HEK293 (cell line): ENCODE measurements at regions not wholly inside any gene's neighbourhood (a gene's known extent, or its start where the extent isn't known, plus 50 kb on each side); places are given as distances from the start of the nearest gene placed in this dataset.

Experiments used
- CTCF ChIA-PET: fragments of 350-600 bp; formaldehyde crosslinking; extraction: SDS; loops from one replicate; lab custom pipeline; 2021; ENCODE audit warnings: antibody characterized with exemption; lab: Yijun Ruan, JAX
- POLR2A ChIA-PET: fragments of 300-600 bp; formaldehyde crosslinking; extraction: SDS; loops from one replicate; lab custom pipeline; 2020; ENCODE audit warnings: antibody characterized with exemption, inconsistent platforms; lab: Yijun Ruan, JAX
- H3K27ac ChIP-seq: fragments of 200-500 bp; sonication (Bioruptor generic); 2 replicates; pipeline ENCODE4 v1.5.1; 2014; ENCODE audit warnings: low read depth, low read length, control low read depth, inconsistent platforms; ENCODE audit errors: extremely low read depth
- H3K36me3 ChIP-seq, 2 experiments: fragments of 200-500 bp in 1 of 2; sonication (Bioruptor generic) in 1 of 2; 1 replicate in 1 of 2; 2 replicates in 1 of 2; pipeline ENCODE4 v1.5.1; 2014 to 2017; ENCODE audit warnings: inconsistent platforms in 2 of 2, low read length in 2 of 2; ENCODE audit not compliant: control insufficient read depth in 2 of 2, insufficient read depth in 1 of 2
- H3K4me1 ChIP-seq: fragments of 200-500 bp; sonication (Bioruptor generic); 2 replicates; pipeline ENCODE4 v1.5.1; 2014; ENCODE audit warnings: mild to moderate bottlenecking, low read length, inconsistent platforms; ENCODE audit not compliant: control insufficient read depth, insufficient read depth
- H3K4me3 ChIP-seq: 2 replicates; pipeline ENCODE4 v1.5.1; 2011; ENCODE audit warnings: low read depth, mild to moderate bottlenecking, control low read depth, low read length, moderate library complexity
- H3K9me3 ChIP-seq: fragments of 200-500 bp; sonication (Bioruptor generic); 2 replicates; pipeline ENCODE4 v1.5.1; 2014; ENCODE audit warnings: low read depth, low read length, inconsistent platforms; ENCODE audit not compliant: control insufficient read depth, insufficient read depth
- FEZF1 ChIP-seq: fragments of 450-650 bp; formaldehyde crosslinking; IDR thresholded peaks from 2 replicates; pipeline ENCODE4 v1.5.1; 2016; ENCODE audit warnings: missing biosample characterization, missing genetic modification characterization
- GLIS2 ChIP-seq: fragments of 450-650 bp; formaldehyde crosslinking; IDR thresholded peaks from 2 replicates; pipeline ENCODE4 v1.5.1; 2016; ENCODE audit warnings: missing biosample characterization, missing genetic modification characterization
- OSR2 ChIP-seq: fragments of 450-650 bp; formaldehyde crosslinking; IDR thresholded peaks from 2 replicates; pipeline ENCODE4 v1.5.1; 2016; ENCODE audit warnings: missing biosample characterization, missing genetic modification characterization
- SALL2 ChIP-seq: fragments of 450-650 bp; formaldehyde crosslinking; IDR thresholded peaks from 2 replicates; pipeline ENCODE4 v1.5.0; 2017; ENCODE audit warnings: missing biosample characterization, mild to moderate bottlenecking, missing genetic modification characterization, borderline replicate concordance
- SCRT1 ChIP-seq: fragments of 450-650 bp; formaldehyde crosslinking; IDR thresholded peaks from 2 replicates; pipeline ENCODE4 v1.5.1; 2016; ENCODE audit warnings: missing biosample characterization, missing genetic modification characterization, borderline replicate concordance
- WT1 ChIP-seq: fragments of 450-650 bp; formaldehyde crosslinking; IDR thresholded peaks from 2 replicates; pipeline ENCODE4 v1.5.1; 2016; ENCODE audit warnings: missing biosample characterization, missing genetic modification characterization
- ZBTB8A ChIP-seq: fragments of 450-650 bp; formaldehyde crosslinking; IDR thresholded peaks from 2 replicates; pipeline ENCODE4 v1.5.1; 2016; ENCODE audit warnings: missing biosample characterization, missing genetic modification characterization
- ZEB2 ChIP-seq: fragments of 450-650 bp; formaldehyde crosslinking; IDR thresholded peaks from 2 replicates; pipeline ENCODE4 v1.5.1; 2016; ENCODE audit warnings: missing biosample characterization, missing genetic modification characterization
- ZFHX2 ChIP-seq: fragments of 450-650 bp; formaldehyde crosslinking; conservative IDR thresholded peaks from 2 replicates; pipeline ENCODE4 v1.5.1; 2016; ENCODE audit warnings: missing biosample characterization, missing genetic modification characterization
- ZNF133 ChIP-seq: fragments of 450-650 bp; formaldehyde crosslinking; IDR thresholded peaks from 2 replicates; pipeline ENCODE4 v1.5.1; 2016; ENCODE audit warnings: missing biosample characterization, missing genetic modification characterization
- ZNF138 ChIP-seq: fragments of 450-650 bp; formaldehyde crosslinking; IDR thresholded peaks from 2 replicates; pipeline ENCODE4 v1.5.1; 2016; ENCODE audit warnings: missing biosample characterization, missing genetic modification characterization, borderline replicate concordance
- ZNF223 ChIP-seq: fragments of 450-650 bp; formaldehyde crosslinking; IDR thresholded peaks from 2 replicates; pipeline ENCODE4 v1.5.1; 2016; ENCODE audit warnings: missing biosample characterization, missing genetic modification characterization
- ZNF23 ChIP-seq: fragments of 450-650 bp; formaldehyde crosslinking; IDR thresholded peaks from 2 replicates; pipeline ENCODE4 v1.5.1; 2016; ENCODE audit warnings: missing biosample characterization, missing genetic modification characterization, borderline replicate concordance
- ZNF24 ChIP-seq: fragments of 450-650 bp; formaldehyde crosslinking; IDR thresholded peaks from 2 replicates; pipeline ENCODE4 v1.5.1; 2016; ENCODE audit warnings: missing biosample characterization, missing genetic modification characterization
- ZNF335 ChIP-seq: fragments of 450-650 bp; formaldehyde crosslinking; conservative IDR thresholded peaks from 2 replicates; pipeline ENCODE4 v1.5.1; 2016; ENCODE audit warnings: missing biosample characterization, missing genetic modification characterization
- ZNF366 ChIP-seq: fragments of 450-650 bp; formaldehyde crosslinking; conservative IDR thresholded peaks from 2 replicates; pipeline ENCODE4 v1.5.1; 2016; ENCODE audit warnings: missing biosample characterization, missing genetic modification characterization
- ZNF501 ChIP-seq: fragments of 450-650 bp; formaldehyde crosslinking; IDR thresholded peaks from 2 replicates; pipeline ENCODE4 v1.5.1; 2016; ENCODE audit warnings: missing biosample characterization, missing genetic modification characterization
- ZNF529 ChIP-seq: fragments of 450-650 bp; formaldehyde crosslinking; IDR thresholded peaks from 2 replicates; pipeline ENCODE4 v1.5.1; 2017; ENCODE audit warnings: missing genetic modification characterization, missing biosample characterization; ENCODE audit not compliant: insufficient replicate concordance
- ZNF837 ChIP-seq: fragments of 450-650 bp; formaldehyde crosslinking; IDR thresholded peaks from 2 replicates; pipeline ENCODE4 v1.5.1; 2016; ENCODE audit warnings: missing biosample characterization, missing genetic modification characterization
- ZXDB ChIP-seq: fragments of 450-650 bp; formaldehyde crosslinking; IDR thresholded peaks from 2 replicates; pipeline ENCODE4 v1.5.1; 2016; ENCODE audit warnings: missing biosample characterization, missing genetic modification characterization
- TF ChIP-seq, protein P1 (sequence below): fragments of 450-650 bp; formaldehyde crosslinking; IDR thresholded peaks from 2 replicates; pipeline ENCODE4 v1.5.1; 2017; ENCODE audit warnings: missing biosample characterization, missing genetic modification characterization
- TF ChIP-seq, protein P2 (sequence below): fragments of 450-650 bp; formaldehyde crosslinking; IDR thresholded peaks from 2 replicates; pipeline ENCODE4 v1.5.1; 2016; ENCODE audit warnings: missing biosample characterization, missing genetic modification characterization
- TF ChIP-seq, protein P3 (sequence below): fragments of 450-650 bp; formaldehyde crosslinking; optimal IDR thresholded peaks from 2 replicates; pipeline ENCODE3; 2016; ENCODE audit warnings: missing biosample characterization, mild to moderate bottlenecking, missing genetic modification characterization
- TF ChIP-seq, protein P4 (sequence below): fragments of 450-650 bp; formaldehyde crosslinking; IDR thresholded peaks from 2 replicates; pipeline ENCODE4 v1.5.1; 2017; ENCODE audit warnings: missing biosample characterization, missing genetic modification characterization
- TF ChIP-seq, protein P5 (sequence below): fragments of 450-650 bp; formaldehyde crosslinking; IDR thresholded peaks from 2 replicates; pipeline ENCODE4 v1.5.1; 2016; ENCODE audit warnings: missing biosample characterization, missing genetic modification characterization
- TF ChIP-seq, protein P6 (sequence below): fragments of 450-650 bp; formaldehyde crosslinking; IDR thresholded peaks from 2 replicates; pipeline ENCODE4 v1.5.1; 2016; ENCODE audit warnings: missing biosample characterization, missing genetic modification characterization
- TF ChIP-seq, protein P7 (sequence below): fragments of 450-650 bp; formaldehyde crosslinking; IDR thresholded peaks from 2 replicates; pipeline ENCODE4 v1.5.1; 2016; ENCODE audit warnings: missing biosample characterization, missing genetic modification characterization
- TF ChIP-seq, protein P8 (sequence below): fragments of 450-650 bp; formaldehyde crosslinking; IDR thresholded peaks from 2 replicates; pipeline ENCODE4 v1.5.1; 2017; ENCODE audit warnings: missing biosample characterization, missing genetic modification characterization

DNA sequence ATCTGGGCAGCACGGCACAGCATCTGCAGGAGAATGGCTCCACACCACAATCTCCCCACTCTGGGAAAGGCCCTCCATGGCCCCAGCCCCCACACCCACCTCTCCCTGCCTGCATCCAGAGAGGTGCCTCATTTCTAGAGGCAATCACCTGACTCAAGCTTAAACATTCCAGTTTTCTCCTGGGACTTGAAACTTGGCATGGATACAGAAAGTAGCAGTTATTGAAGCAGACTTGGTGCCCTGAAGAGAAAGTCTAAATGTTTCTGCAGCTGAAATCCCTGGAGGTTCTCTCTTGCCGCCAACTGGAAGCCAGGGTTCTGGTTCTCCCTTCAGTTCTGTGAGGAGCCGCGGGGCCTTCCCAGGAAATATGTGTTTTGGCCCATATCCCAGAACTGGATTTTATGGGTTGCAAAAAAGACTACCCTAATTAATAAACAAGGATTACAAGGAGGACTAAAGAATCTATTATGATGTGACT lies 122.8 kb downstream of the SKIDA1 start:
- Histone ChIP-seq H3K36me3 (no peaks in the 10 kb centered on the region), H3K4me1 (peaks cover 34% of the 10 kb centered on the region), H3K9me3 (no peaks in the 10 kb centered on the region), H3K27ac (peak overlapping the region; percentile 52), H3K4me3 (no peak overlapping the region)
- POLR2A ChIA-PET, result no interaction called here
- CTCF ChIA-PET, result no interaction called here
- TF ChIP-seq ZNF837, result no peak
- TF ChIP-seq ZNF138 (tag by site-specific recombination), result no peak
- TF ChIP-seq, protein P1, sequence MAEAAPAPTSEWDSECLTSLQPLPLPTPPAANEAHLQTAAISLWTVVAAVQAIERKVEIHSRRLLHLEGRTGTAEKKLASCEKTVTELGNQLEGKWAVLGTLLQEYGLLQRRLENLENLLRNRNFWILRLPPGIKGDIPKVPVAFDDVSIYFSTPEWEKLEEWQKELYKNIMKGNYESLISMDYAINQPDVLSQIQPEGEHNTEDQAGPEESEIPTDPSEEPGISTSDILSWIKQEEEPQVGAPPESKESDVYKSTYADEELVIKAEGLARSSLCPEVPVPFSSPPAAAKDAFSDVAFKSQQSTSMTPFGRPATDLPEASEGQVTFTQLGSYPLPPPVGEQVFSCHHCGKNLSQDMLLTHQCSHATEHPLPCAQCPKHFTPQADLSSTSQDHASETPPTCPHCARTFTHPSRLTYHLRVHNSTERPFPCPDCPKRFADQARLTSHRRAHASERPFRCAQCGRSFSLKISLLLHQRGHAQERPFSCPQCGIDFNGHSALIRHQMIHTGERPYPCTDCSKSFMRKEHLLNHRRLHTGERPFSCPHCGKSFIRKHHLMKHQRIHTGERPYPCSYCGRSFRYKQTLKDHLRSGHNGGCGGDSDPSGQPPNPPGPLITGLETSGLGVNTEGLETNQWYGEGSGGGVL (tag by site-specific recombination), result 0 out of 2 replicates have a peak, but pooled peaks have one; percentile 25
- TF ChIP-seq, protein P2, sequence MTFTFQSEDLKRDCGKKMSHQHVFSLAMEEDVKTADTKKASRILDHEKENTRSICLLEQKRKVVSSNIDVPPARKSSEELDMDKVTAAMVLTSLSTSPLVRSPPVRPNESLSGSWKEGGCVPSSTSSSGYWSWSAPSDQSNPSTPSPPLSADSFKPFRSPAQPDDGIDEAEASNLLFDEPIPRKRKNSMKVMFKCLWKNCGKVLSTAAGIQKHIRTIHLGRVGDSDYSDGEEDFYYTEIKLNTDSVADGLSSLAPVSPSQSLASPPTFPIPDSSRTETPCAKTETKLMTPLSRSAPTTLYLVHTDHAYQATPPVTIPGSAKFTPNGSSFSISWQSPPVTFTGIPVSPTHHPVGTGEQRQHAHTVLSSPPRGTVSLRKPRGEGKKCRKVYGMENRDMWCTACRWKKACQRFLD (tag by site-specific recombination), result no peak
- TF ChIP-seq ZNF24, result peak; percentile 56
- no peak for TF ChIP-seq ZNF529 (tag by site-specific recombination)
- TF ChIP-seq, protein P3, sequence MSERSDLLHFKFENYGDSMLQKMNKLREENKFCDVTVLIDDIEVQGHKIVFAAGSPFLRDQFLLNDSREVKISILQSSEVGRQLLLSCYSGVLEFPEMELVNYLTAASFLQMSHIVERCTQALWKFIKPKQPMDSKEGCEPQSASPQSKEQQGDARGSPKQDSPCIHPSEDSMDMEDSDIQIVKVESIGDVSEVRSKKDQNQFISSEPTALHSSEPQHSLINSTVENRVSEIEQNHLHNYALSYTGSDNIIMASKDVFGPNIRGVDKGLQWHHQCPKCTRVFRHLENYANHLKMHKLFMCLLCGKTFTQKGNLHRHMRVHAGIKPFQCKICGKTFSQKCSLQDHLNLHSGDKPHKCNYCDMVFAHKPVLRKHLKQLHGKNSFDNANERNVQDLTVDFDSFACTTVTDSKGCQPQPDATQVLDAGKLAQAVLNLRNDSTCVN (tag by site-specific recombination), result no peak
- peak; percentile 62 for TF ChIP-seq FEZF1 (tag by site-specific recombination)
- TF ChIP-seq, protein P4, sequence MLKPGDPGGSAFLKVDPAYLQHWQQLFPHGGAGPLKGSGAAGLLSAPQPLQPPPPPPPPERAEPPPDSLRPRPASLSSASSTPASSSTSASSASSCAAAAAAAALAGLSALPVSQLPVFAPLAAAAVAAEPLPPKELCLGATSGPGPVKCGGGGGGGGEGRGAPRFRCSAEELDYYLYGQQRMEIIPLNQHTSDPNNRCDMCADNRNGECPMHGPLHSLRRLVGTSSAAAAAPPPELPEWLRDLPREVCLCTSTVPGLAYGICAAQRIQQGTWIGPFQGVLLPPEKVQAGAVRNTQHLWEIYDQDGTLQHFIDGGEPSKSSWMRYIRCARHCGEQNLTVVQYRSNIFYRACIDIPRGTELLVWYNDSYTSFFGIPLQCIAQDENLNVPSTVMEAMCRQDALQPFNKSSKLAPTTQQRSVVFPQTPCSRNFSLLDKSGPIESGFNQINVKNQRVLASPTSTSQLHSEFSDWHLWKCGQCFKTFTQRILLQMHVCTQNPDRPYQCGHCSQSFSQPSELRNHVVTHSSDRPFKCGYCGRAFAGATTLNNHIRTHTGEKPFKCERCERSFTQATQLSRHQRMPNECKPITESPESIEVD (tag by site-specific recombination), result peak; percentile 72
- peak; percentile 55 for TF ChIP-seq ZNF366 (tag by site-specific recombination)
- TF ChIP-seq SALL2 (tag by site-specific recombination), result no peak
- TF ChIP-seq, protein P5, sequence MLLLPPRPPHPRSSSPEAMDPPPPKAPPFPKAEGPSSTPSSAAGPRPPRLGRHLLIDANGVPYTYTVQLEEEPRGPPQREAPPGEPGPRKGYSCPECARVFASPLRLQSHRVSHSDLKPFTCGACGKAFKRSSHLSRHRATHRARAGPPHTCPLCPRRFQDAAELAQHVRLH, result no peak
- TF ChIP-seq, protein P6, sequence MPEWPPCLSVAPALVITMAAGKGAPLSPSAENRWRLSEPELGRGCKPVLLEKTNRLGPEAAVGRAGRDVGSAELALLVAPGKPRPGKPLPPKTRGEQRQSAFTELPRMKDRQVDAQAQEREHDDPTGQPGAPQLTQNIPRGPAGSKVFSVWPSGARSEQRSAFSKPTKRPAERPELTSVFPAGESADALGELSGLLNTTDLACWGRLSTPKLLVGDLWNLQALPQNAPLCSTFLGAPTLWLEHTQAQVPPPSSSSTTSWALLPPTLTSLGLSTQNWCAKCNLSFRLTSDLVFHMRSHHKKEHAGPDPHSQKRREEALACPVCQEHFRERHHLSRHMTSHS, result no peak
- no peak for TF ChIP-seq ZNF133 (tag by site-specific recombination)
- TF ChIP-seq SCRT1 (tag by site-specific recombination), result no peak
- TF ChIP-seq ZXDB (tag by site-specific recombination), result 0 out of 2 replicates have a peak, but pooled peaks have one; percentile 19
- 0 out of 2 replicates have a peak, but pooled peaks have one; percentile 32 for TF ChIP-seq ZEB2
- peak; percentile 34; the same call in 1 of the 2 replicates for TF ChIP-seq WT1
- TF ChIP-seq GLIS2 (tag by site-specific recombination), result peak; percentile 58; the same call in 1 of the 2 replicates
- TF ChIP-seq ZNF335 (tag by site-specific recombination), result peak; percentile 64
- 0 out of 2 replicates have a peak, but pooled peaks have one; percentile 8 for TF ChIP-seq ZFHX2
- no peak for TF ChIP-seq ZNF23
- no peak for TF ChIP-seq ZNF223 (tag by site-specific recombination)
- TF ChIP-seq ZNF501 (tag by site-specific recombination), result peak; percentile 55; the same call in 1 of the 2 replicates
- TF ChIP-seq, protein P7, sequence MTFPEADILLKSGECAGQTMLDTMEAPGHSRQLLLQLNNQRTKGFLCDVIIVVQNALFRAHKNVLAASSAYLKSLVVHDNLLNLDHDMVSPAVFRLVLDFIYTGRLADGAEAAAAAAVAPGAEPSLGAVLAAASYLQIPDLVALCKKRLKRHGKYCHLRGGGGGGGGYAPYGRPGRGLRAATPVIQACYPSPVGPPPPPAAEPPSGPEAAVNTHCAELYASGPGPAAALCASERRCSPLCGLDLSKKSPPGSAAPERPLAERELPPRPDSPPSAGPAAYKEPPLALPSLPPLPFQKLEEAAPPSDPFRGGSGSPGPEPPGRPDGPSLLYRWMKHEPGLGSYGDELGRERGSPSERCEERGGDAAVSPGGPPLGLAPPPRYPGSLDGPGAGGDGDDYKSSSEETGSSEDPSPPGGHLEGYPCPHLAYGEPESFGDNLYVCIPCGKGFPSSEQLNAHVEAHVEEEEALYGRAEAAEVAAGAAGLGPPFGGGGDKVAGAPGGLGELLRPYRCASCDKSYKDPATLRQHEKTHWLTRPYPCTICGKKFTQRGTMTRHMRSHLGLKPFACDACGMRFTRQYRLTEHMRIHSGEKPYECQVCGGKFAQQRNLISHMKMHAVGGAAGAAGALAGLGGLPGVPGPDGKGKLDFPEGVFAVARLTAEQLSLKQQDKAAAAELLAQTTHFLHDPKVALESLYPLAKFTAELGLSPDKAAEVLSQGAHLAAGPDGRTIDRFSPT, result no peak
- 0 out of 2 replicates have a peak, but pooled peaks have one; percentile 21 for TF ChIP-seq ZBTB8A (tag by site-specific recombination)
- peak; percentile 60 for TF ChIP-seq OSR2
- TF ChIP-seq, protein P8, sequence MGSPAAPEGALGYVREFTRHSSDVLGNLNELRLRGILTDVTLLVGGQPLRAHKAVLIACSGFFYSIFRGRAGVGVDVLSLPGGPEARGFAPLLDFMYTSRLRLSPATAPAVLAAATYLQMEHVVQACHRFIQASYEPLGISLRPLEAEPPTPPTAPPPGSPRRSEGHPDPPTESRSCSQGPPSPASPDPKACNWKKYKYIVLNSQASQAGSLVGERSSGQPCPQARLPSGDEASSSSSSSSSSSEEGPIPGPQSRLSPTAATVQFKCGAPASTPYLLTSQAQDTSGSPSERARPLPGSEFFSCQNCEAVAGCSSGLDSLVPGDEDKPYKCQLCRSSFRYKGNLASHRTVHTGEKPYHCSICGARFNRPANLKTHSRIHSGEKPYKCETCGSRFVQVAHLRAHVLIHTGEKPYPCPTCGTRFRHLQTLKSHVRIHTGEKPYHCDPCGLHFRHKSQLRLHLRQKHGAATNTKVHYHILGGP, result 0 out of 2 replicates have a peak, but pooled peaks have one; percentile 16
